HepG2 (cell line): ENCODE measurements at regions not wholly inside any gene's neighbourhood (a gene's known extent, or its start where the extent isn't known, plus 50 kb on each side); places are given as distances from the start of the nearest gene placed in this dataset.

Source experiments
- ATAC-seq: fragments of 200-7000 bp; cut with Tn5 transposase; 3 replicates; pipeline ENCODE4 v1.9.1; 2020; ENCODE audit warnings: mild to moderate bottlenecking, moderate library complexity
- BruUV-seq: library from RNA; stranded (reverse); fragments of 400-500 nt; replicated peaks from 2 replicates; lab custom pipeline; 2021; lab: Mats Ljungman, UMichigan
- CTCF ChIA-PET: fragments of 300-600 bp; formaldehyde crosslinking; extraction: SDS; loops from one replicate; lab custom pipeline; 2021; ENCODE audit warnings: low total read pairs, inconsistent platforms, low intra/inter-chr PET ratio; lab: Yijun Ruan, JAX
- POLR2A ChIA-PET: fragments of 350-600 bp; sonication (Branson Sonifier 250); formaldehyde crosslinking; loops from one replicate; lab custom pipeline; 2020; ENCODE audit warnings: antibody characterized with exemption, inconsistent platforms; lab: Yijun Ruan, JAX
- DNase-seq: peaks from one replicate; pipeline ENCODE4 v3.0.0-alpha.2; 2015; ENCODE audit warnings: low spot score
- FAIRE-seq: peaks from 3 replicates; lab custom pipeline; 2011; peaks lifted over from hg19 to GRCh38; lab: Jason Lieb, UNC
- H2AFZ ChIP-seq: one replicate; pipeline ENCODE4 v1.6.1; 2011; ENCODE audit warnings: low read length, inconsistent platforms
- H3K27ac ChIP-seq: fragments of 300-600 bp; 3 replicates; pipeline ENCODE4 v1.8.0; 2011; ENCODE audit warnings: mixed run types, mild to moderate bottlenecking, mixed read lengths, low read length, inconsistent platforms; ENCODE audit not compliant: insufficient read depth; ENCODE audit errors: extremely low read length
- H3K27me3 ChIP-seq, 2 experiments: fragments of 200-600 bp in 1 of 2; 2 replicates in 1 of 2; 3 replicates in 1 of 2; pipeline versions ENCODE4 v1.6.0 to v1.8.0; 2011; ENCODE audit warnings: low read length in 2 of 2, mild to moderate bottlenecking in 2 of 2, moderate library complexity in 2 of 2, inconsistent platforms in 1 of 2; ENCODE audit not compliant: insufficient read depth in 2 of 2, control insufficient read depth in 1 of 2
- H3K36me3 ChIP-seq, 2 experiments: fragments of 200-600 bp in 1 of 2; replicated peaks in 1 of 2; 2 replicates in 1 of 2; 3 replicates in 1 of 2; pipeline versions ENCODE4 v1.5.1 to v1.8.0; 2011; ENCODE audit warnings: low read length in 2 of 2, inconsistent platforms in 1 of 2; ENCODE audit not compliant: insufficient read depth in 2 of 2, control insufficient read depth in 1 of 2
- H3K4me1 ChIP-seq: 2 replicates; pipeline ENCODE4 v1.5.1; 2012; ENCODE audit warnings: low read length, inconsistent platforms; ENCODE audit not compliant: insufficient read depth
- H3K4me2 ChIP-seq: 2 replicates; pipeline ENCODE4 v1.6.0; 2011; ENCODE audit warnings: low read depth, low read length, inconsistent platforms
- H3K4me3 ChIP-seq, 3 experiments: fragments of 200-600 bp in 1 of 3; sonication (generic), shearing (Covaris generic) in 1 of 3; replicated peaks in 1 of 3; 2 replicates each; pipeline ENCODE4 v1.5.1; 2011 to 2016; ENCODE audit warnings: low read length in 3 of 3, inconsistent platforms in 2 of 3, low read depth in 2 of 3, mild to moderate bottlenecking in 2 of 3, control low read depth in 1 of 3, mixed read lengths in 1 of 3; ENCODE audit not compliant: insufficient read depth in 1 of 3
- H3K79me2 ChIP-seq: one replicate; pipeline ENCODE4 v1.6.1; 2011; ENCODE audit warnings: low read length, inconsistent platforms; ENCODE audit not compliant: insufficient read depth
- H3K9ac ChIP-seq: 2 replicates; pipeline ENCODE4 v1.6.0; 2011; ENCODE audit warnings: mild to moderate bottlenecking, low read depth, low read length, inconsistent platforms; ENCODE audit not compliant: insufficient read depth
- H3K9me3 ChIP-seq: 2 replicates; pipeline ENCODE4 v1.5.1; 2012; ENCODE audit warnings: mild to moderate bottlenecking, low read length
- H4K20me1 ChIP-seq: 2 replicates; pipeline ENCODE4 v1.6.0; 2011; ENCODE audit warnings: inconsistent platforms, mild to moderate bottlenecking, low read length, moderate library complexity; ENCODE audit not compliant: insufficient read depth
- EHMT2 ChIP-seq: fragments of 200-600 bp; sonication (generic); IDR thresholded peaks from 2 replicates; pipeline ENCODE4 v1.7.0; 2017; ENCODE audit warnings: antibody characterized with exemption, low read depth, low read length, borderline replicate concordance
- HDAC1 ChIP-seq: sonication (generic); formaldehyde crosslinking; IDR thresholded peaks from 2 replicates; pipeline ENCODE4 v1.5.1; 2020; ENCODE audit warnings: mild to moderate bottlenecking, missing genetic modification reagents
- PAX8 ChIP-seq: sonication (generic); formaldehyde crosslinking; IDR thresholded peaks from 2 replicates; pipeline ENCODE4 v1.8.0; 2022; ENCODE audit warnings: mild to moderate bottlenecking, missing genetic modification reagents, borderline replicate concordance
- PHF8 ChIP-seq: sonication (generic); formaldehyde crosslinking; IDR thresholded peaks from 2 replicates; pipeline ENCODE4 v1.5.0; 2020; ENCODE audit warnings: missing genetic modification reagents
- SALL1 ChIP-seq: sonication (generic); formaldehyde crosslinking; IDR thresholded peaks from 2 replicates; pipeline ENCODE4 v1.8.0; 2022; ENCODE audit warnings: mild to moderate bottlenecking, missing genetic modification reagents
- ZMYM3 ChIP-seq: sonication (generic); formaldehyde crosslinking; IDR thresholded peaks from 2 replicates; pipeline ENCODE4 v1.5.1; 2020; ENCODE audit warnings: mild to moderate bottlenecking, missing genetic modification reagents
- ZNF549 ChIP-seq: sonication (generic); formaldehyde crosslinking; IDR thresholded peaks from 2 replicates; pipeline ENCODE4 v1.5.0; 2020; ENCODE audit warnings: missing genetic modification reagents
- WGBS: methylation state at CpG from one replicate; pipeline ENCODE4 v1.1.6; 2017; ENCODE audit warnings: low lambda C conversion rate; 5-methylcytosine and 5-hydroxymethylcytosine counted together
- in situ Hi-C: cut with HindIII; loops from 2 replicates; pipeline ENCODE4 v1.10.0; 2017; ENCODE audit warnings: low pct_unique_long_range_greater_than_20kb; ENCODE audit not compliant: extremely low pct_ligation_motif_present
- intact Hi-C: fragments of 100-400 bp; cut with micrococcal nuclease; formaldehyde crosslinking; loops from one replicate; pipeline ENCODE4 v1.10.0; 2022; ENCODE audit not compliant: unreplicated experiment
- TF ChIP-seq, protein P1 (sequence below): sonication (generic); formaldehyde crosslinking; IDR thresholded peaks from 2 replicates; pipeline ENCODE4 v1.5.1; 2020; ENCODE audit warnings: mild to moderate bottlenecking, missing genetic modification reagents, moderate library complexity

- in situ Hi-C loops, result no loop called here
- 98% methylated on average over 6 of the region's 6 CpGs for WGBS
- CTCF ChIA-PET, result no interaction called here
Observed at GRCh38 chr20:50396623-50397022, 113.6 kb upstream of the PTPN1 start.

More at GRCh38 chr20:50396623-50397022, 113.6 kb upstream of the PTPN1 start:
- Histone ChIP-seq H4K20me1 (no peaks in the 10 kb centered on the region), H3K9me3 (no peaks in the 10 kb centered on the region), H3K36me3 (no peaks in the 10 kb centered on the region), H3K79me2 (no peaks in the 10 kb centered on the region), H3K4me1 (peaks cover 95% of the 10 kb centered on the region), H3K4me3 (no peak overlapping the region), H3K27me3 (no peaks in the 10 kb centered on the region), H3K4me2 (no peak overlapping the region), H3K9ac (no peak overlapping the region), H3K27ac (peak overlapping the region; percentile 21), H2AFZ (no peak overlapping the region)
- intact Hi-C loops, result loop anchor here (5.0 kb wide), 1 partner anchor 204 kb away; the partner anchor contains the start of gene CEBPB
- no peak for TF ChIP-seq HDAC1 (CRISPR knock-in tag)
- TF ChIP-seq, protein P1, sequence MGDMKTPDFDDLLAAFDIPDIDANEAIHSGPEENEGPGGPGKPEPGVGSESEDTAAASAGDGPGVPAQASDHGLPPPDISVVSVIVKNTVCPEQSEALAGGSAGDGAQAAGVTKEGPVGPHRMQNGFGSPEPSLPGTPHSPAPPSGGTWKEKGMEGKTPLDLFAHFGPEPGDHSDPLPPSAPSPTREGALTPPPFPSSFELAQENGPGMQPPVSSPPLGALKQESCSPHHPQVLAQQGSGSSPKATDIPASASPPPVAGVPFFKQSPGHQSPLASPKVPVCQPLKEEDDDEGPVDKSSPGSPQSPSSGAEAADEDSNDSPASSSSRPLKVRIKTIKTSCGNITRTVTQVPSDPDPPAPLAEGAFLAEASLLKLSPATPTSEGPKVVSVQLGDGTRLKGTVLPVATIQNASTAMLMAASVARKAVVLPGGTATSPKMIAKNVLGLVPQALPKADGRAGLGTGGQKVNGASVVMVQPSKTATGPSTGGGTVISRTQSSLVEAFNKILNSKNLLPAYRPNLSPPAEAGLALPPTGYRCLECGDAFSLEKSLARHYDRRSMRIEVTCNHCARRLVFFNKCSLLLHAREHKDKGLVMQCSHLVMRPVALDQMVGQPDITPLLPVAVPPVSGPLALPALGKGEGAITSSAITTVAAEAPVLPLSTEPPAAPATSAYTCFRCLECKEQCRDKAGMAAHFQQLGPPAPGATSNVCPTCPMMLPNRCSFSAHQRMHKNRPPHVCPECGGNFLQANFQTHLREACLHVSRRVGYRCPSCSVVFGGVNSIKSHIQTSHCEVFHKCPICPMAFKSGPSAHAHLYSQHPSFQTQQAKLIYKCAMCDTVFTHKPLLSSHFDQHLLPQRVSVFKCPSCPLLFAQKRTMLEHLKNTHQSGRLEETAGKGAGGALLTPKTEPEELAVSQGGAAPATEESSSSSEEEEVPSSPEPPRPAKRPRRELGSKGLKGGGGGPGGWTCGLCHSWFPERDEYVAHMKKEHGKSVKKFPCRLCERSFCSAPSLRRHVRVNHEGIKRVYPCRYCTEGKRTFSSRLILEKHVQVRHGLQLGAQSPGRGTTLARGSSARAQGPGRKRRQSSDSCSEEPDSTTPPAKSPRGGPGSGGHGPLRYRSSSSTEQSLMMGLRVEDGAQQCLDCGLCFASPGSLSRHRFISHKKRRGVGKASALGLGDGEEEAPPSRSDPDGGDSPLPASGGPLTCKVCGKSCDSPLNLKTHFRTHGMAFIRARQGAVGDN (CRISPR knock-in tag), result 0 out of 2 replicates have a peak, but pooled peaks have one; percentile 3
- TF ChIP-seq PHF8 (CRISPR knock-in tag), result 0 out of 2 replicates have a peak, but pooled peaks have one; percentile 2
- TF ChIP-seq ZNF549 (CRISPR knock-in tag), result no peak
- no peak for TF ChIP-seq EHMT2
- TF ChIP-seq PAX8 (CRISPR knock-in tag), result 0 out of 2 replicates have a peak, but pooled peaks have one; percentile 21
- TF ChIP-seq ZMYM3 (CRISPR knock-in tag), result 0 out of 2 replicates have a peak, but pooled peaks have one; percentile 8
- 0 out of 2 replicates have a peak, but pooled peaks have one; percentile 3 for TF ChIP-seq SALL1 (CRISPR knock-in tag)
- FAIRE-seq (no peak), DNase-seq (no peak), ATAC-seq (no peak)
- POLR2A ChIA-PET, result interaction anchor here (5.4 to 6.7 kb wide), 3 partner anchors 59 to 207 kb away, joined by 46 to 93 read pairs (median 78); partner anchors contain the start of gene CEBPB
- no TSS peak for BruUV-seq
